HEK293 (cell line): ENCODE measurements at regions not wholly inside any gene's neighbourhood (a gene's known extent, or its start where the extent isn't known, plus 50 kb on each side); places are given as distances from the start of the nearest gene placed in this dataset.

ENCODE experiments used
- CTCF ChIP-seq: fragments of 450-650 bp; formaldehyde crosslinking; IDR thresholded peaks from 2 replicates; pipeline ENCODE4 v1.5.1; 2016; ENCODE audit warnings: missing biosample characterization, missing genetic modification characterization
- GLI4 ChIP-seq: fragments of 450-650 bp; formaldehyde crosslinking; IDR thresholded peaks from 2 replicates; pipeline ENCODE4 v1.5.1; 2016; ENCODE audit warnings: missing biosample characterization, missing genetic modification characterization
- KLF16 ChIP-seq: fragments of 450-650 bp; formaldehyde crosslinking; IDR thresholded peaks from 2 replicates; pipeline ENCODE4 v1.5.1; 2017; ENCODE audit warnings: missing biosample characterization, missing genetic modification characterization
- REPIN1 ChIP-seq: fragments of 450-650 bp; formaldehyde crosslinking; IDR thresholded peaks from 2 replicates; pipeline ENCODE4 v1.5.1; 2017; ENCODE audit warnings: missing biosample characterization, missing genetic modification characterization, low read depth
- REST ChIP-seq: fragments of 450-650 bp; formaldehyde crosslinking; IDR thresholded peaks from 2 replicates; pipeline ENCODE4 v1.5.1; 2016; ENCODE audit warnings: missing biosample characterization, missing genetic modification characterization
- SALL2 ChIP-seq: fragments of 450-650 bp; formaldehyde crosslinking; IDR thresholded peaks from 2 replicates; pipeline ENCODE4 v1.5.0; 2017; ENCODE audit warnings: missing biosample characterization, mild to moderate bottlenecking, missing genetic modification characterization, borderline replicate concordance
- YY1 ChIP-seq: fragments of 450-650 bp; formaldehyde crosslinking; IDR thresholded peaks from 2 replicates; pipeline ENCODE4 v1.5.1; 2018; ENCODE audit warnings: missing biosample characterization, missing genetic modification characterization
- ZNF140 ChIP-seq: fragments of 450-650 bp; formaldehyde crosslinking; IDR thresholded peaks from 2 replicates; pipeline ENCODE4 v1.5.1; 2016; ENCODE audit warnings: missing biosample characterization, missing genetic modification characterization
- ZNF621 ChIP-seq: fragments of 450-650 bp; formaldehyde crosslinking; IDR thresholded peaks from 2 replicates; pipeline ENCODE4 v1.5.1; 2017; ENCODE audit warnings: missing biosample characterization, missing genetic modification characterization
- TF ChIP-seq, protein P1 (sequence below): fragments of 450-650 bp; formaldehyde crosslinking; IDR thresholded peaks from 2 replicates; pipeline ENCODE4; 2016; ENCODE audit warnings: missing biosample characterization, missing genetic modification characterization

DNA sequence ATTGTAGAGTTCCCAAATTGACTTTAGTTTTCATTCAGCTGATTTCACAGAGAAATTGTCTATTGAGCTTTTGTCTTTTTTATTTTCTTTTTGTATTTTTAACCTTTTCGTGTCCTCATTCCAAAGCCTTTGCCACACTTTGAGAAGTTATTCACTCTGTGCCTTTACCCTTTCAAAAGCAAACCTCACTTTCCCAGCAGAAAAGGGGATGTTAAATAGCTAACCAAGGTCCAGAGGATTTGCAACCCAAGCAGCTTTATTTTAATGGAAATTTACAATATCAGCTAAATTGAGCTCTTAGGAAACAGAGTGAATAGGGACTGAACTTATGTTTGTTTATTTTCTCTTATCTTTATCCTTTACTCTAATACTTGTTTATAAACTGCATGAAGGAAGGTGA, 428.8 kb downstream of the PCDH7 start:
- TF ChIP-seq SALL2 (no peak), ZNF140 (no peak), REST (tag by site-specific recombination) (no peak), CTCF (tag by site-specific recombination) (no peak), YY1 (tag by site-specific recombination) (no peak), KLF16 (tag by site-specific recombination) (no peak), REPIN1 (tag by site-specific recombination) (no peak), ZNF621 (no peak), GLI4 (tag by site-specific recombination) (no peak)
- TF ChIP-seq, protein P1, sequence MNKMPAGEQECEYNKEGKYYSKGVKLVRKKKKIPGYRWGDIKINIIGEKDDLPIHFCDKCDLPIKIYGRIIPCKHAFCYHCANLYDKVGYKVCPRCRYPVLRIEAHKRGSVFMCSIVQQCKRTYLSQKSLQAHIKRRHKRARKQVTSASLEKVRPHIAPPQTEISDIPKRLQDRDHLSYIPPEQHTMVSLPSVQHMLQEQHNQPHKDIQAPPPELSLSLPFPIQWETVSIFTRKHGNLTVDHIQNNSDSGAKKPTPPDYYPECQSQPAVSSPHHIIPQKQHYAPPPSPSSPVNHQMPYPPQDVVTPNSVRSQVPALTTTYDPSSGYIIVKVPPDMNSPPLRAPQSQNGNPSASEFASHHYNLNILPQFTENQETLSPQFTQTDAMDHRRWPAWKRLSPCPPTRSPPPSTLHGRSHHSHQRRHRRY (tag by site-specific recombination): no peak
